Renal cortical epithelial cell (primary cell): ENCODE measurements at regions not wholly inside any gene's neighbourhood (a gene's known extent, or its start where the extent isn't known, plus 50 kb on each side); places are given as distances from the start of the nearest gene placed in this dataset.

ENCODE experiments used
- DNase-seq: peaks from one replicate; pipeline ENCODE4 v3.0.0-alpha.2; 2011; ENCODE audit warnings: low read depth

DNA sequence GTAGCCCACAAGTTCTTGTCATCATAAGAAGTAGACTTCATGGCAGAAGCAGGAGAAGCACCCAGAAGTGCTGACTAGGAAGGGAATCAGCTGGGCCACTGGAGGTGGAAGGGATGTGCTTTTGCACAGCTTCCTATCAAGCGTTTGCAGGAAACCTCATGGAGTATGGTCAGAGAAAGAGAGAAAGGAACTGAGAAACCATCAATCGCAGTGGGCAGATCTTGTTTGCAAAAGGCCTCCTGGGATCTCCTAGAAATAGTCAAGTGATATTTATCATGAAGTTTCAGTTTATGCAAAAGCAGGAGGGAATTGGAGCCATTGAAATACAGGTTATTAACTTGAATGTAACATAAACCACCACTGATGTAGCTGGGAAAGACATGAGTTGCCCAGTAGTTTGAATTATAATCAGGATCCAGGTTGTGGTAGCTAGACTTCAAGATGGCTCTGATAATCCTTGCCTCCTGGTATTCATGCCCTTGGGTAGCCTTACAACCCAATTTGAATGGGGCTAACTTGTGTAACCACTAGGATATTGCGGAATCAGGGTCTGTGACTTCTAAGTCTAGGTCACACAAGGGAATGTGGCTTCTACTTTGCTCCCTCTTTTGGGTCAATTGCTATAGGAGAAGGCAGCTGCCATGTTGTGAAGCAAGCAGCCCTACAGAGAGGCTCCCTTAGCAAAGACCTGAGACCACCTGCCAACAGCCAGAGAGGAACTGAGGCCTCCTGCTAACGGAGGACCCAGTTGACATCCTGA lies 69.8 kb upstream of the TCF4 start:
- DNase-seq, result no peak

DNA sequence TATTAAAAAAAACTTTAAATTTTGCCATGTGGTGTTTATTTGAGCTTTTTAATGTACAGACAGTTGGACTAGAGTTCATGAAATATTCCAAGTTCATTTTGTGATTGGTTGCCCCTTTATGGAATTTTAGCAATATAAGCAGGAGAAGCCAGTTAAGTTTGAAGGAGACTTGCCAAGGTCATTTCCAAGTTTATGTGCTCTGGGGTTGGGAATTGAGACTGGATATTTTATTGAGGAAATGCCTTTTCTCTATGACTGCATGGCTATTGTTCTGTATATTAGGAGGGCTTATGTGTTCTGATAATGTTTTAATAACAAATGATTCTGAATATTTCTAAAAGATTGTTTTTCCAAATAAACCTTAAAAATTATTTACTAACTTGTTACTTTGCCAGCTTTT lies 67.0 kb upstream of the TCF4 start:
- no peak for DNase-seq

DNA sequence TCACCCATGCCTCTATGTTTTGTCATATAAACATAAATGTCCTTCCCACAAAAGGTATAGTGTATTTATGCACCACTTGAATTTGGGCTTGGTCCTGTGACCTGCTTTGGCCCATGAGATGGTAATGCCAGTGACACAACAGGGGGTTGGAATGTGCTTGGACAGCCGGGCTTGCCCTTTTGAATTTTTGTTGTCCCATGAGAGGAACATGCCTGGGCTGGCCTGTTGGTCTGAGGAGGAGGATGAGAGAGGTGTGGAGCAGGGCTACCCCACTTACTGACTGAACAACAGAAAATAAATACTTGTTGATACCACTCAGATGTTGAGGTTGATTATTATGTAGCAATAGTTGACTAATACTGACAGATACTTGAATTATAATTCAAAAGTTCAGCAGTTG lies 63.2 kb upstream of the TCF4 start:
- DNase-seq, result no peak

DNA sequence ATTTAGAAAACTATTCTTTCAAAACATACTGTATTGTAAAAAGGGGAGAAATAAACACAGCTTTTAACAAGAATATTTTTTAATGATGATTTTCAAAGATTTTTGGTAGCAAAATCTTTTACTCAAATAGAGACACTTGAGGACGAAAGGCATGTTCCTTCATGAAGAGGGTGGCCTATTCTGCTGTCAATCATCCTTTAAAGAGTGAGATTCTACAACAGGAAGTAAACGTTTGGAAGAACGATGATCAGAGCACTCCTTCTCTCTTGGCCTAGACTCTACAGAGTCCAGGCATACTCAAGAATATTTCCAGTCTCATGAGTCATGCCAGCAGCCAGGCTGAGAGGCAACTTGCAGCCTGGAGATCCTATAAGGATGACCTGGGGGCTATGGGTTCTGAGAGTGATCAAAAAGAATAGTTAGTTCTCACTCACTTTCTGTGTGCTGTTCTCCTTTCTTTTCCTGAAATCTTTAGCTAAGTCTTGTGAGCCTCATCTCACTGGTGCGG lies 62.4 kb upstream of the TCF4 start:
- DNase-seq, result no peak

DNA sequence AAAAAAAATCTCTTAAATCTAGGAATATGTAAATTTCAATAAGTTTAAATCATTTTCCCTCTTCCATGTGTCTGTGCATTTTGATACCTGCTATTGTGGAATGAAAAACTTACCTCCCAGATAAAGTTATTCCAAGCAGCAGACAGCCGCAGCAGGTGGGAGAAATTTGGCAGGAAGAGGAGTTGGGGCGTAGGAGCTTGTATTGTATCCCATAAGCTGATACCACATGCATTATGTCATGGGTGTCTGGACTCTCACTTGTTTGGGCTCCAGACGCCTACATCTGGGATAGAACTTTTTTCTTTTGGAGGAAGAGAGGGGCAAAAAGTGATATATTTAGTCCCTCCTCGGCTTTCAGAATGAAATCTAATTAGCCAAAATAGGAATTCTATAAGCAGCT lies 59.3 kb upstream of the TCF4 start:
- DNase-seq, result no peak

DNA sequence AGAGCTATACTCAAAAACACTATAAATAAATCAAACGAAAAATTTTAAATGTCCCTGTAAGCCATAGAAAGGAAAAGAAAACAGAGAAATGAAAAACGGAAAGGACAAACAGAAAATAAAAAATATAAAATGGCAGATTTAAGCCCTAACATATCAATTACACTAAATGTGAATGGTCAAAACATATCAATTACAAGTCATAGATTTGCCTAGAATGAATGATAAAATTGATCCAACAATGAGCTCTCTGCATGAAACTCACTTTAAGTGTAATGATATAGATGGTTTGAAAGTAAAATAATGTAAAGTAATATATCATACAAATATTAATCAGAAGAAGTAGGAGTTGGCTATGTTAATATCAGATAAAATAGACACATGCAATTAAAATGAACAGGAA lies 54.2 kb upstream of the TCF4 start:
- no peak for DNase-seq

DNA sequence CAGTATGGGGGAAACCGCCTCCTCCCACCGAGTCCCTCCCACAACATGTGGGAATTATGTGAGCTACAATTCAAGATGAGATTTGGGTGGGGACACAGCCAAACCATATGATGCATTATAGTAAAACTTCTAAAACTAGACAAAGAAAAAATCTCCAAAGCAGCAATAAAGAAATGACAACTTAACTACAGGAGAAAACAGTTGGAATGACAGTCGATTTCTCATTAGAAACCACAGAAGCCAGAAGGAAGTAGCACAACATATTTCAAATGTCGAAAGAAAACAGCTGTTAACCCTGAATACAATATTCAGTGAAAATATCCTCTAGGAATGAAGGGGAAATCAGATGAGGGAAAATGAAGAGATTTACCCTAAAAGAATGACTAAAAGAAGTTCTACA lies 53.5 kb upstream of the TCF4 start:
- DNase-seq, result no peak
